Liver (tissue), 3 donors: ENCODE measurements at regions not wholly inside any gene's neighbourhood (a gene's known extent, or its start where the extent isn't known, plus 50 kb on each side); places are given as distances from the start of the nearest gene placed in this dataset.

Source experiments
- EGR1 ChIP-seq, 2 donors: IDR thresholded peaks; 2 replicates each; pipeline ENCODE4 v1.6.1; 2016 to 2018; ENCODE audit warnings: antibody characterized with exemption in 2 of 2, low read depth in 2 of 2
- GABPA ChIP-seq, 2 donors: IDR thresholded peaks in 1 of 2; conservative IDR thresholded peaks in 1 of 2; 2 replicates each; pipeline ENCODE4 v1.6.1; 2016; ENCODE audit warnings: antibody characterized with exemption in 2 of 2, mild to moderate bottlenecking in 1 of 2, moderate library complexity in 1 of 2
- HNF4G ChIP-seq: IDR thresholded peaks from 2 replicates; pipeline ENCODE4 v1.6.1; 2016; ENCODE audit warnings: antibody characterized with exemption
- JUND ChIP-seq, 2 donors: IDR thresholded peaks; 2 replicates each; pipeline ENCODE4 v1.6.1; 2016; ENCODE audit warnings: antibody characterized with exemption in 2 of 2
- RAD21 ChIP-seq, 2 donors: IDR thresholded peaks; 2 replicates each; pipeline ENCODE4 v1.6.1; 2016; ENCODE audit warnings: antibody characterized with exemption in 2 of 2, mild to moderate bottlenecking in 2 of 2
- REST ChIP-seq: IDR thresholded peaks from 2 replicates; pipeline ENCODE4 v1.6.1; 2016; ENCODE audit warnings: antibody characterized with exemption, mild to moderate bottlenecking
- RXRA ChIP-seq, 2 donors: IDR thresholded peaks; 2 replicates each; pipeline ENCODE4 v1.6.1; 2017 to 2018; ENCODE audit warnings: antibody characterized with exemption in 2 of 2, mild to moderate bottlenecking in 1 of 2
- SP1 ChIP-seq: IDR thresholded peaks from 2 replicates; pipeline ENCODE4 v1.6.1; 2018; ENCODE audit warnings: antibody characterized with exemption, mild to moderate bottlenecking
- TAF1 ChIP-seq: conservative IDR thresholded peaks from 2 replicates; pipeline ENCODE4 v1.6.1; 2016; ENCODE audit warnings: antibody characterized with exemption, mild to moderate bottlenecking
- YY1 ChIP-seq: IDR thresholded peaks from 2 replicates; pipeline ENCODE4 v1.6.1; 2016; ENCODE audit warnings: antibody characterized with exemption, mild to moderate bottlenecking
- ZBTB33 ChIP-seq: IDR thresholded peaks from 2 replicates; pipeline ENCODE4 v1.6.1; 2016; ENCODE audit warnings: antibody characterized with exemption
- TF ChIP-seq, protein P1 (sequence below): fragments of 150-350 bp; IDR thresholded peaks from 2 replicates; pipeline ENCODE4 v1.5.1; 2017; ENCODE audit warnings: improper control_type of control experiment, low read depth, low read length; ENCODE audit not compliant: missing input control
- TF ChIP-seq, protein P2 (sequence below): IDR thresholded peaks from 2 replicates; pipeline ENCODE4 v1.6.1; 2016; ENCODE audit warnings: antibody characterized with exemption
- TF ChIP-seq, protein P3 (sequence below): IDR thresholded peaks from 2 replicates; pipeline ENCODE4 v1.6.1; 2016; ENCODE audit warnings: antibody characterized with exemption
- donor health status: healthy.
- donor health status: healthy.

DNA sequence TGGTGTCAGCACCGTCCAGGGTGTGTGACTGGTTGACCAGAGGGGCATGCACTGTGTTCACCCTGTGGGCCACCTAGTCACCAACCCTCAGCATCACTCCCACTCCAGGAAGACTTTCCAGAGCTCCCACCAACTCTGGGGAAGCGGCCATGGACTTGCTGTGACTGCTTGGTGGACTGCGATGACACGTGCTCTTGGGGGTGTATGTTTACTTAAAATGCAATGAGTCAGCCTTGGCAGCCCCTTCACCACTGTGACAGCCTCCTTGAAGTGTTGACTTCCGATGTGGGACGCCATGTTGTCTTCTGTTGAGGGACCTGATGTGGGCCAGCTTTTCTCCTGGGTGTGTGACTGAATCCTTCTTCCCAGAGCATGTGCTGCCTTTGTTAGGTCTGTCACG lies 151.1 kb upstream of the RTL1 start:
- TF ChIP-seq, protein P1, sequence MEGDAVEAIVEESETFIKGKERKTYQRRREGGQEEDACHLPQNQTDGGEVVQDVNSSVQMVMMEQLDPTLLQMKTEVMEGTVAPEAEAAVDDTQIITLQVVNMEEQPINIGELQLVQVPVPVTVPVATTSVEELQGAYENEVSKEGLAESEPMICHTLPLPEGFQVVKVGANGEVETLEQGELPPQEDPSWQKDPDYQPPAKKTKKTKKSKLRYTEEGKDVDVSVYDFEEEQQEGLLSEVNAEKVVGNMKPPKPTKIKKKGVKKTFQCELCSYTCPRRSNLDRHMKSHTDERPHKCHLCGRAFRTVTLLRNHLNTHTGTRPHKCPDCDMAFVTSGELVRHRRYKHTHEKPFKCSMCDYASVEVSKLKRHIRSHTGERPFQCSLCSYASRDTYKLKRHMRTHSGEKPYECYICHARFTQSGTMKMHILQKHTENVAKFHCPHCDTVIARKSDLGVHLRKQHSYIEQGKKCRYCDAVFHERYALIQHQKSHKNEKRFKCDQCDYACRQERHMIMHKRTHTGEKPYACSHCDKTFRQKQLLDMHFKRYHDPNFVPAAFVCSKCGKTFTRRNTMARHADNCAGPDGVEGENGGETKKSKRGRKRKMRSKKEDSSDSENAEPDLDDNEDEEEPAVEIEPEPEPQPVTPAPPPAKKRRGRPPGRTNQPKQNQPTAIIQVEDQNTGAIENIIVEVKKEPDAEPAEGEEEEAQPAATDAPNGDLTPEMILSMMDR: no peak
- TF ChIP-seq RAD21 (IDR thresholded peaks at IDR 0.05) (no peak), EGR1 (IDR thresholded peaks at IDR 0.05; ENCODE audit: low read depth in 2 of 2) (no peak), YY1 (no peak), TAF1 (no peak), JUND (IDR thresholded peaks at IDR 0.05) (no peak), GABPA (IDR thresholded peaks at IDR 0.05 in 1 of 2, conservative IDR thresholded peaks at IDR 0.05 in 1 of 2) (no peak), REST (no peak), HNF4G (no peak), SP1 (no peak), ZBTB33 (no peak), RXRA (IDR thresholded peaks at IDR 0.05) (no peak)
- TF ChIP-seq, protein P2, sequence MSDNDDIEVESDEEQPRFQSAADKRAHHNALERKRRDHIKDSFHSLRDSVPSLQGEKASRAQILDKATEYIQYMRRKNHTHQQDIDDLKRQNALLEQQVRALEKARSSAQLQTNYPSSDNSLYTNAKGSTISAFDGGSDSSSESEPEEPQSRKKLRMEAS: no peak
- TF ChIP-seq, protein P3, sequence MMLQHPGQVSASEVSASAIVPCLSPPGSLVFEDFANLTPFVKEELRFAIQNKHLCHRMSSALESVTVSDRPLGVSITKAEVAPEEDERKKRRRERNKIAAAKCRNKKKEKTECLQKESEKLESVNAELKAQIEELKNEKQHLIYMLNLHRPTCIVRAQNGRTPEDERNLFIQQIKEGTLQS: no peak
